Hepatocyte (in vitro differentiated cells): ENCODE measurements at regions not wholly inside any gene's neighbourhood (a gene's known extent, or its start where the extent isn't known, plus 50 kb on each side); places are given as distances from the start of the nearest gene placed in this dataset.
A peak's percentile ranks its signal among the peaks of the same experiment; 100 is the strongest.

Experiments
- DNase-seq: peaks from one replicate; pipeline ENCODE4 v3.0.0-alpha.2; 2016; ENCODE audit warnings: low spot score
- H2AFZ ChIP-seq: fragments of 200-600 bp; sonication (generic); 2 replicates; pipeline ENCODE4 v1.6.0; 2016; ENCODE audit warnings: antibody characterized with exemption, mild to moderate bottlenecking
- H3K27ac ChIP-seq: fragments of 200-600 bp; sonication (generic); 2 replicates; pipeline ENCODE4 v1.5.1; 2016; ENCODE audit warnings: mild to moderate bottlenecking
- H3K27me3 ChIP-seq: fragments of 200-600 bp; sonication (generic); 2 replicates; pipeline ENCODE4 v1.6.1; 2016
- H3K36me3 ChIP-seq: fragments of 200-600 bp; sonication (generic); replicated peaks from 2 replicates; pipeline ENCODE4 v1.5.1; 2016; ENCODE audit warnings: low read depth; ENCODE audit not compliant: insufficient read depth
- H3K4me1 ChIP-seq: fragments of 200-600 bp; sonication (generic); 2 replicates; pipeline ENCODE4 v1.5.1; 2016; ENCODE audit warnings: mild to moderate bottlenecking, moderate library complexity; ENCODE audit not compliant: insufficient read depth
- H3K4me2 ChIP-seq: fragments of 200-600 bp; sonication (generic); 2 replicates; pipeline ENCODE4 v1.6.0; 2016
- H3K4me3 ChIP-seq: fragments of 200-600 bp; sonication (generic); 2 replicates; pipeline ENCODE4 v1.5.1; 2016; ENCODE audit warnings: mild to moderate bottlenecking
- H3K79me2 ChIP-seq: fragments of 200-600 bp; sonication (generic); 2 replicates; pipeline ENCODE4 v1.6.0; 2017; ENCODE audit warnings: mild to moderate bottlenecking
- H3K9me2 ChIP-seq: fragments of 200-600 bp; sonication (generic); replicated peaks from 2 replicates; pipeline ENCODE4 v1.6.0; 2017; ENCODE audit warnings: mild to moderate bottlenecking; ENCODE audit not compliant: insufficient read depth
- H3K9me3 ChIP-seq: fragments of 200-600 bp; sonication (generic); 2 replicates; pipeline ENCODE4 v1.5.1; 2016; ENCODE audit warnings: low read depth, mild to moderate bottlenecking
- H4K20me1 ChIP-seq: fragments of 200-600 bp; sonication (generic); 2 replicates; pipeline ENCODE4 v1.6.0; 2016; ENCODE audit warnings: mild to moderate bottlenecking; ENCODE audit not compliant: insufficient read depth, poor library complexity, severe bottlenecking
- EZH2 ChIP-seq: fragments of 200-600 bp; sonication (generic); IDR thresholded peaks from 2 replicates; pipeline ENCODE4 v1.6.1; 2016; ENCODE audit warnings: antibody characterized with exemption, mild to moderate bottlenecking, borderline replicate concordance
- EZH2phosphoT487 ChIP-seq: fragments of 200-600 bp; sonication (generic); IDR thresholded peaks from one replicate; pipeline ENCODE4 v1.6.1; 2018; ENCODE audit warnings: antibody characterized with exemption, mild to moderate bottlenecking, low read depth, moderate library complexity; ENCODE audit not compliant: unreplicated experiment, severe bottlenecking
- WGBS: methylation state at CpG from one replicate; pipeline ENCODE4 v1.1.6; 2016; ENCODE audit warnings: low lambda C conversion rate; ENCODE audit errors: missing lambda C conversion rate; 5-methylcytosine and 5-hydroxymethylcytosine counted together
- TF ChIP-seq, protein P1 (sequence below): fragments of 200-600 bp; sonication (generic); IDR thresholded peaks from 2 replicates; pipeline ENCODE4 v1.5.1; 2016; ENCODE audit warnings: antibody characterized with exemption, mild to moderate bottlenecking; ENCODE audit not compliant: poor library complexity

DNA sequence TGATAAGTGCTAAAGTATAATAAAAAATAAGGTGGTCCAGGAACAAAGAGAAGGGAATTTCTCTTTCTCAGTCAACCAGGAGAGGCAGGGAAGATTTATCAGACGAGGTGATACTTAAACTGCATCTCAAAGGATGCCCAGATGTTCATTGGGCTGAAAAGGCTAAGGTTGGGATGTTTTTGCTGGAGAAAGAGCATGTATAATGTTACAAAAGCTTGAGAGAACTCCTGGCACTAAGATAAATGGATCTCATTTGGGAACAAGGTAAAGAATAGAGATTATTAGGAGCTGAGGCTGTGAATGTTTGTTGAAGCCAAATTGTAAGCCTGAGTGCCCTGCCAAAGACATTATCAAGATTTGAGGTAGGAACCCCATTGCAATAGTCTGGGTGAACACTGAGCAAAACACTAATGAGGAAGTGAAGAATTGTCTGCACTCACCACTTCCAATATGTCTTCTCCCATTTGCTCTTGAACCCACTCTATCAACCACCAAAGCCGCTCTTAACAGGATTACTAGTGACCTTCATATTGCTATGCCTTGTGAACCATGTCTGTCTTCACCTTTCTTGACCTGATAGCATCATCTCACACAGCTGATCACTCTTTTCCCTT is 149.0 kb upstream of the ARID2 start:
- Histone ChIP-seq H2AFZ (no peak overlapping the region), H3K27me3 (no peaks in the 10 kb centered on the region), H3K4me1 (peaks cover 9% of the 10 kb centered on the region), H3K4me3 (no peak overlapping the region), H4K20me1 (no peaks in the 10 kb centered on the region), H3K36me3 (no peaks in the 10 kb centered on the region), H3K27ac (no peak overlapping the region), H3K79me2 (no peaks in the 10 kb centered on the region), H3K4me2 (no peak overlapping the region), H3K9me2 (no peaks in the 10 kb centered on the region), H3K9me3 (no peaks in the 10 kb centered on the region)
- TF ChIP-seq, protein P1, sequence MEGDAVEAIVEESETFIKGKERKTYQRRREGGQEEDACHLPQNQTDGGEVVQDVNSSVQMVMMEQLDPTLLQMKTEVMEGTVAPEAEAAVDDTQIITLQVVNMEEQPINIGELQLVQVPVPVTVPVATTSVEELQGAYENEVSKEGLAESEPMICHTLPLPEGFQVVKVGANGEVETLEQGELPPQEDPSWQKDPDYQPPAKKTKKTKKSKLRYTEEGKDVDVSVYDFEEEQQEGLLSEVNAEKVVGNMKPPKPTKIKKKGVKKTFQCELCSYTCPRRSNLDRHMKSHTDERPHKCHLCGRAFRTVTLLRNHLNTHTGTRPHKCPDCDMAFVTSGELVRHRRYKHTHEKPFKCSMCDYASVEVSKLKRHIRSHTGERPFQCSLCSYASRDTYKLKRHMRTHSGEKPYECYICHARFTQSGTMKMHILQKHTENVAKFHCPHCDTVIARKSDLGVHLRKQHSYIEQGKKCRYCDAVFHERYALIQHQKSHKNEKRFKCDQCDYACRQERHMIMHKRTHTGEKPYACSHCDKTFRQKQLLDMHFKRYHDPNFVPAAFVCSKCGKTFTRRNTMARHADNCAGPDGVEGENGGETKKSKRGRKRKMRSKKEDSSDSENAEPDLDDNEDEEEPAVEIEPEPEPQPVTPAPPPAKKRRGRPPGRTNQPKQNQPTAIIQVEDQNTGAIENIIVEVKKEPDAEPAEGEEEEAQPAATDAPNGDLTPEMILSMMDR, result no peak
- TF ChIP-seq EZH2 (no peak), EZH2phosphoT487 (no peak)
- no peak for DNase-seq
- WGBS, result 82% methylated on average over 2 of the region's 2 CpGs

- no peaks in the 10 kb centered on the region for H3K27me3 ChIP-seq
- H3K9me3 ChIP-seq, result no peaks in the 10 kb centered on the region
- no peak for DNase-seq
- H3K9me2 ChIP-seq, result no peaks in the 10 kb centered on the region
- no peak overlapping the region for H3K4me2 ChIP-seq
- TF ChIP-seq, protein P1, result no peak
- no peak for TF ChIP-seq EZH2phosphoT487
- TF ChIP-seq EZH2, result no peak
- no peak overlapping the region for H3K4me3 ChIP-seq
- no peaks in the 10 kb centered on the region for H4K20me1 ChIP-seq
- H3K36me3 ChIP-seq, result no peaks in the 10 kb centered on the region
- no peak overlapping the region for H3K27ac ChIP-seq
- no peak overlapping the region for H2AFZ ChIP-seq
- H3K4me1 ChIP-seq, result peaks cover 9% of the 10 kb centered on the region
- H3K79me2 ChIP-seq, result no peaks in the 10 kb centered on the region
- WGBS, result 100% methylated on average over 1 of the region's 1 CpG
These were observed 148.4 kb upstream of the ARID2 start for GRCh38 chr12:45581112-45581511.

- Histone ChIP-seq H3K4me1 (peaks cover 9% of the 10 kb centered on the region), H4K20me1 (no peaks in the 10 kb centered on the region), H3K27ac (no peak overlapping the region), H2AFZ (no peak overlapping the region), H3K27me3 (no peaks in the 10 kb centered on the region), H3K79me2 (no peaks in the 10 kb centered on the region), H3K9me3 (no peaks in the 10 kb centered on the region), H3K4me2 (peak overlapping the region; percentile 57), H3K9me2 (no peaks in the 10 kb centered on the region), H3K36me3 (no peaks in the 10 kb centered on the region), H3K4me3 (no peak overlapping the region)
- TF ChIP-seq EZH2, result no peak
- no peak for TF ChIP-seq EZH2phosphoT487
- no peak for DNase-seq
- WGBS, result 31% methylated on average over 1 of the region's 1 CpG
These were observed 147.0 kb upstream of the ARID2 start for GRCh38 chr12:45582536-45582935.

GRCh38 chr12:45582986-45583659 is 146.4 kb upstream of the ARID2 start:
- TF ChIP-seq EZH2phosphoT487 (no peak), EZH2 (no peak)
- TF ChIP-seq, protein P1, result no peak
- no peak overlapping the region for H3K4me3 ChIP-seq
- WGBS, result 22% methylated on average over 8 of the region's 8 CpGs
- no peaks in the 10 kb centered on the region for H3K9me2 ChIP-seq
- no peaks in the 10 kb centered on the region for H4K20me1 ChIP-seq
- no peaks in the 10 kb centered on the region for H3K27me3 ChIP-seq
- peak; percentile 61 for DNase-seq
- H3K4me1 ChIP-seq, result peaks cover 9% of the 10 kb centered on the region
- H3K36me3 ChIP-seq, result no peaks in the 10 kb centered on the region
- no peak overlapping the region for H2AFZ ChIP-seq
- no peaks in the 10 kb centered on the region for H3K9me3 ChIP-seq
- H3K4me2 ChIP-seq, result peak overlapping the region; percentile 57
- H3K27ac ChIP-seq, result peak overlapping the region; percentile 11
- H3K79me2 ChIP-seq, result no peaks in the 10 kb centered on the region
